Activated CD4-positive, alpha-beta T cell treated with anti-CD3 and anti-CD28 coated beads, Interleukin-2, amount 10 ng/mL, durations not matched to agents 24 days and 14 days (primary cell): ENCODE measurements at regions not wholly inside any gene's neighbourhood (a gene's known extent, or its start where the extent isn't known, plus 50 kb on each side); places are given as distances from the start of the nearest gene placed in this dataset.
"Not testable (repeated sequence)": the region's sequence is repeated elsewhere in the genome, so short reads cannot be mapped to it uniquely, and the experiment has no call there.

Experiments
- DNase-seq: peaks from one replicate; pipeline ENCODE4 v3.0.0; 2022
- H3K27ac Mint-ChIP-seq: one replicate; pipeline ENCODE4 v1.8.0; 2022; ENCODE audit warnings: mild to moderate bottlenecking, mixed read lengths
- H3K27me3 Mint-ChIP-seq: one replicate; pipeline ENCODE4 v1.8.0; 2022; ENCODE audit warnings: mixed read lengths
- H3K36me3 Mint-ChIP-seq: one replicate; pipeline ENCODE4 v1.8.0; 2022; ENCODE audit warnings: low read depth, mild to moderate bottlenecking, mixed read lengths
- H3K4me1 Mint-ChIP-seq: one replicate; pipeline ENCODE4 v1.8.0; 2021; ENCODE audit warnings: mixed read lengths
- H3K4me3 Mint-ChIP-seq: one replicate; pipeline ENCODE4 v1.8.0; 2022; ENCODE audit warnings: mild to moderate bottlenecking, moderate library complexity, mixed read lengths
- H3K9me3 Mint-ChIP-seq: one replicate; pipeline ENCODE4 v1.8.0; 2021; ENCODE audit warnings: mixed read lengths
- intact Hi-C: fragments of 100-400 bp; cut with micrococcal nuclease; formaldehyde crosslinking; loops from one replicate; pipeline ENCODE4 v1.15.1; 2023

DNA sequence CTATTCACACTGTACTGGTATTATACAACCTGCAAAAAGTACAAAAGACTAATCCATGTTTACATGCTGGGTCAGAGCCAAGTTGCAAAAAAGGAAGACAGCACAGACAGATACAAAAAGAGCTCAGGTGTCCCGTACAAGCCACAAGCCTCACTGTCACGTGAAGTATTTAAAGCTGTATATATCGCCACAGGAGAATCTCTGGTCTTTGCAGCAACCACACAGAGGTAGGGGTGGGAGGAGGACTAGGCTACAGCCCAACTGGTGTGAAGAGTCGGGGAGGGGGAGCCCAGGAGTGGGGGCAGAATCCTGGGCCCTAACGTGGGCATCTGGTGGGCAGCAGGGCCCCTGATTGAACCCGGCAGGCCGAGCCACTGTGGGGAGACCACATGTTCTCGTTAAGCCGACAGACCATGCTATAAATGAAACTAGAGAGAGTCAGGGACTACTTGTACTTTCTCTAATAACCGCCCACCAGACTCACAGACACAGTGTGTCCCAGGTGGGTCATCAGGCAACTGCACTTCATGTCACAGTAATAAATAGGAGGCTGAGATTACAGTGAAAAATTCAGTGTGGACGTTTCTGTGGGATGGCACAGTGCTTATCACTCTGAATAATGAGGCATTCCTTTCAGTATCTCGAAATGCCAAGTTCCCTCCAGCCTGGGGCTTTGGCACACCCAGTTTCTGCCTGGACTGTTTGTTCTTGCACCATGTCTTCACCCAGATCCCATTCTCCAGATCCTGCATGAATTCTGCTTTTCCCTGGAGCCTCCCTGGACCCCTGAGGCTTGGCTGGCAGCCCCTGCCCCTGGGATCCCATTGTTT, 79.3 kb upstream of the SH3PXD2B start:
- Mint-ChIP-seq H3K36me3 (no peaks in the 10 kb centered on the region), H3K4me1 (no peaks in the 10 kb centered on the region), H3K9me3 (no peaks in the 10 kb centered on the region), H3K4me3 (no peak overlapping the region), H3K27ac (no peak overlapping the region), H3K27me3 (no peaks in the 10 kb centered on the region)
- intact Hi-C loops = no loop called here
- peak; percentile 35 for DNase-seq

GRCh38 chr5:172533058-172533398, 78.7 kb upstream of the SH3PXD2B start:
- Mint-ChIP-seq H3K27me3 (peaks cover 2% of the 10 kb centered on the region), H3K27ac (no peak overlapping the region), H3K4me1 (no peaks in the 10 kb centered on the region), H3K9me3 (no peaks in the 10 kb centered on the region), H3K4me3 (no peak overlapping the region), H3K36me3 (no peaks in the 10 kb centered on the region)
- intact Hi-C loops = no loop called here
- peak; percentile 37 for DNase-seq

DNA sequence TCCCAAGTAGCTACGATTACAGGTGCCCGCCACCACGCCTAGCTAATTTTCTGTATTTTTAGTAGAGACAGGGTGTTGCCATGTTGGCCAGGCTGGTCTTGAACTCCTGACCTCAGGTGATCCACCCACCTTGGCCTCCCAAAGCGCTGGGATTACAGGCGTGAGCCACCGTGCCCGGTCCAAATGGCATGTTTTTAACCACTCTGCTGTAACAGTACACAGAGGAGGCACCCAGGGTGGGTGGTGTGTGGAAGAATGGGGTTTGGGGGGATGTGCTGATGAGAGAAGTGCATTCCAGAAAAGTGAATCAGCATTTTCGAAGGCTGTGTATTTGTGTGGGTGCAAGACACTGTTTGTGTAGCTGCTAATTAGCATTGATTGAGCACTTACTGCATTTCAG, 78.1 kb upstream of the SH3PXD2B start:
- H3K4me3 Mint-ChIP-seq, H3K27ac Mint-ChIP-seq, H3K27me3 Mint-ChIP-seq, H3K9me3 Mint-ChIP-seq, H3K36me3 Mint-ChIP-seq, H3K4me1 Mint-ChIP-seq, intact Hi-C loops: not testable (repeated sequence)
- DNase-seq = peak; percentile 43

DNA sequence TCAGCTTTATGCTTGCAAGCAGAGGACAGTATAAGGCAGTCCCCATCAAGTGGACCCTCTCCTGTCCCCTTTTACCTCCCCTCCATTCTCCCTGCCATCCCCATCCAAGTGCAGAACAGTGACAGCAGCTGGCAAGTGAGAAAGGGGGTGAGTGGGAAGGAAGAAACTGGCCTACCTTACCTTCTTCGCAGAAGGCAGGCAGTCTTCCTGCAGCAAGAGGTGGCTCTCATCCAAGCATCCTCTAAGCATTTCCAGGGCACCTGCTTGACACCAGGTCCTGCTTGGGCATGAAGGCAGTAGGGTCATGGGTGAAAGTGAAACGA, 77.3 kb upstream of the SH3PXD2B start:
- Mint-ChIP-seq H3K27ac (no peak overlapping the region), H3K4me3 (no peak overlapping the region), H3K36me3 (no peaks in the 10 kb centered on the region), H3K27me3 (peaks cover 4% of the 10 kb centered on the region), H3K9me3 (no peaks in the 10 kb centered on the region), H3K4me1 (no peaks in the 10 kb centered on the region)
- intact Hi-C loops = no loop called here
- DNase-seq = peak; percentile 50

GRCh38 chr5:172530878-172531703, 76.8 kb upstream of the SH3PXD2B start:
- H3K4me1 Mint-ChIP-seq = no peaks in the 10 kb centered on the region
- peak; percentile 50 for DNase-seq
- H3K4me3 Mint-ChIP-seq = no peak overlapping the region
- H3K9me3 Mint-ChIP-seq = no peaks in the 10 kb centered on the region
- peaks cover 4% of the 10 kb centered on the region for H3K27me3 Mint-ChIP-seq
- no peak overlapping the region for H3K27ac Mint-ChIP-seq
- intact Hi-C loops = no loop called here
- no peaks in the 10 kb centered on the region for H3K36me3 Mint-ChIP-seq

GRCh38 chr5:172530406-172530805, 76.1 kb upstream of the SH3PXD2B start:
- DNase-seq = peak; percentile 40
- H3K4me3 Mint-ChIP-seq = no peak overlapping the region
- intact Hi-C loops = no loop called here
- no peaks in the 10 kb centered on the region for H3K36me3 Mint-ChIP-seq
- H3K27ac Mint-ChIP-seq = no peak overlapping the region
- no peaks in the 10 kb centered on the region for H3K9me3 Mint-ChIP-seq
- peaks cover 4% of the 10 kb centered on the region for H3K27me3 Mint-ChIP-seq
- H3K4me1 Mint-ChIP-seq = no peaks in the 10 kb centered on the region

DNA sequence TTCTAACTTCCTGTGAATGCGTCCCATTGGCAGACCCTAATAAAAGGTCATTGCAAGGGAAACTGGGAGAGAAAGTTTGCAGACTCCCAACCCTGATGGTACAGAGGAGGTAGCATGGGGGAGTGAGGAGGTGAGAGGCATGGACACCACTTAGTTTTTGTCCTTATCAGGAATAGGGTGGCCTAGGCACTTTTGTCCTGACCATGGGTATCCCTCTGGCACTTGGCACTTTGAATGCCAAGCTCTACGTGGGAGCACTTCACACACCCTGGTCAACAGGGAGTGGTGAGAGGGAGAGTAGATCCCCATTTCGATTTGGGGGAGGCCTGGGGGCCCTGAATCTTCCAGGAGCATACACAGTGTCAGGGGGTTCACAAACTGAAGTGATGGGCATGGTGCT, 75.6 kb upstream of the SH3PXD2B start:
- no peaks in the 10 kb centered on the region for H3K9me3 Mint-ChIP-seq
- intact Hi-C loops = no loop called here
- H3K27ac Mint-ChIP-seq = no peak overlapping the region
- H3K4me1 Mint-ChIP-seq = no peaks in the 10 kb centered on the region
- H3K27me3 Mint-ChIP-seq = peaks cover 4% of the 10 kb centered on the region
- DNase-seq = peak; percentile 40
- H3K36me3 Mint-ChIP-seq = no peaks in the 10 kb centered on the region
- H3K4me3 Mint-ChIP-seq = no peak overlapping the region

DNA sequence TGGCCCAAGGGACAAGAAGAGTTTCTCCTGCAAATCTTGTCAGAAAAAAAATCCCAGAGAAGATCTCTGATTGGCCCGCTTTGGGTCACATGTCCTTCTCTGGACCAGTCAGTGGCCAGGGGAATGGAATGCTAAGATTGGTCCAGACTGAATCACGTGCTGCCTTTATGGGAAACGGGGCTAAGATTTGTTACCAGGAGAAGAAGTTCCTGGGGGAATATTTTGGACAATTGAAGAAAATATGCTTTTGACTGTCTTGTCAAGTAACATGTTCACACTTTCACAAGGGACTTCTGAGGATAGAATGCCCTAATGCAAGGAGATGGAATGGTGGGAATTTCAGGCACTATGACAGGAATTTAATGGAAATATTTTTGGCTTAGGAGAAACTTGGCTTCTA, 74.1 kb upstream of the SH3PXD2B start:
- DNase-seq = peak; percentile 29
- intact Hi-C loops = no loop called here
- Mint-ChIP-seq H3K9me3 (no peaks in the 10 kb centered on the region), H3K4me3 (no peak overlapping the region), H3K27ac (no peak overlapping the region), H3K4me1 (no peaks in the 10 kb centered on the region), H3K36me3 (no peaks in the 10 kb centered on the region), H3K27me3 (peaks cover 4% of the 10 kb centered on the region)

GRCh38 chr5:172527559-172527958, 73.2 kb upstream of the SH3PXD2B start:
- peaks cover 4% of the 10 kb centered on the region for H3K27me3 Mint-ChIP-seq
- H3K27ac Mint-ChIP-seq = no peak overlapping the region
- intact Hi-C loops = no loop called here
- no peaks in the 10 kb centered on the region for H3K4me1 Mint-ChIP-seq
- H3K4me3 Mint-ChIP-seq = no peak overlapping the region
- peak; percentile 21 for DNase-seq
- H3K9me3 Mint-ChIP-seq = no peaks in the 10 kb centered on the region
- H3K36me3 Mint-ChIP-seq = no peaks in the 10 kb centered on the region

DNA sequence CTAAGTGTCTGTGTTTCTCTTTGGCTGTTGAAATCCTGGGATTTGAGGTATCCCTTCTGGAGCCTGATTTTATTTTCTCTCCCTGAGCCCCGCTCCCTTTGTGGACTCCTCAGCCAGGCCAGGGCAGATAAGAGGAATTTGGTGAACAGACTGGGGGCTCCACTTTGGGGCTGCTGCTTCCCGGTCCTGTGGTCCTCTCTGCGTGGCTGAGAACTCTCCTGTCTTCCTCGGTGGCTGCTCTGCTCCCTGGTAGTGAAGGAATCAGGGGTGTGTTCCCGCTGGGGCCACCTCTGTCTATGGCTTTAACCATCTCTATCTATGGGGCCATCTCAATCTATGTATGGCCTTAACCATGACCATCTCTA, 71.7 kb upstream of the SH3PXD2B start:
- Mint-ChIP-seq H3K27me3 (peaks cover 4% of the 10 kb centered on the region), H3K4me1 (no peaks in the 10 kb centered on the region), H3K9me3 (no peaks in the 10 kb centered on the region), H3K27ac (no peak overlapping the region), H3K36me3 (no peaks in the 10 kb centered on the region), H3K4me3 (no peak overlapping the region)
- intact Hi-C loops = no loop called here
- DNase-seq = peak; percentile 48

GRCh38 chr5:172525307-172525995, 71.1 kb upstream of the SH3PXD2B start:
- Mint-ChIP-seq H3K27me3 (peaks cover 4% of the 10 kb centered on the region), H3K36me3 (no peaks in the 10 kb centered on the region), H3K9me3 (peaks cover 4% of the 10 kb centered on the region), H3K4me1 (no peaks in the 10 kb centered on the region), H3K4me3 (no peak overlapping the region), H3K27ac (no peak overlapping the region)
- no peak for DNase-seq
- intact Hi-C loops = no loop called here

DNA sequence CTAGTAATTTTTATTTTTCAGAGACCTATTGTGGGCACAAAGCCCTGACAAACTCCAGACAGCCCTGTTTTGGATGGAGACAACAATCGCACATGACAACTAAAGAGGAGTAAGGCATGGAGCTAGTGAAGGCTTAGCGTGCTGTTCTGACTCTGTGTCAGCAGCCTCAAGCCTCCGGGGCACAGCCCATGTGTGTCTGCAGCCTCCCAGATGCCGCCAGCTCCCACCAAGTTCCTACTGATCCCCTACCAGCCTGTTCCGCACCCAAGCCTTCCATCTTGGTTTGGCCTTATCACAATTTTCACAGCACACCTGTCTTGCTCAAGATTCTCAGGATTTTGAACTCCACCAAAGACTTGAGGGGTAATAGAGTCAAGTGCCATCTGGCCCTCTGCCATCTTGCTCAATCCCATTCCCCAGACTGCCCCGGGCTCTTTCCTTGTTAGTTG, 70.3 kb upstream of the SH3PXD2B start:
- Mint-ChIP-seq H3K4me3 (no peak overlapping the region), H3K27ac (no peak overlapping the region), H3K36me3 (no peaks in the 10 kb centered on the region), H3K4me1 (no peaks in the 10 kb centered on the region), H3K9me3 (peaks cover 8% of the 10 kb centered on the region), H3K27me3 (peaks cover 4% of the 10 kb centered on the region)
- intact Hi-C loops = no loop called here
- no peak for DNase-seq

- H3K36me3 Mint-ChIP-seq = no peaks in the 10 kb centered on the region
- no peak for DNase-seq
- H3K4me3 Mint-ChIP-seq = no peak overlapping the region
- intact Hi-C loops = no loop called here
- no peaks in the 10 kb centered on the region for H3K4me1 Mint-ChIP-seq
- H3K9me3 Mint-ChIP-seq = peaks cover 8% of the 10 kb centered on the region
- H3K27ac Mint-ChIP-seq = no peak overlapping the region
- H3K27me3 Mint-ChIP-seq = peaks cover 2% of the 10 kb centered on the region
Observed at GRCh38 chr5:172523146-172523745, 68.9 kb upstream of the SH3PXD2B start.
